K562 (cell line): ENCODE measurements at regions not wholly inside any gene's neighbourhood (a gene's known extent, or its start where the extent isn't known, plus 50 kb on each side); places are given as distances from the start of the nearest gene placed in this dataset.

Experiments used
- CTCF ChIP-seq, 3 experiments: IDR thresholded peaks in 2 of 3; conservative IDR thresholded peaks in 1 of 3; 2 replicates each; pipeline ENCODE4 v1.5.1; 2011 to 2012; ENCODE audit warnings: low read length in 3 of 3, mild to moderate bottlenecking in 3 of 3, control low read depth in 2 of 3, improper control_type of control experiment in 1 of 3, inconsistent platforms in 1 of 3, low read depth in 1 of 3, mixed read lengths in 1 of 3, moderate library complexity in 1 of 3; ENCODE audit not compliant: insufficient read depth in 2 of 3
- DLX4 ChIP-seq: fragments of 250-450 bp; sonication (Bioruptor Pico); IDR thresholded peaks from 2 replicates; pipeline ENCODE4 v1.6.1; 2021; ENCODE audit warnings: mild to moderate bottlenecking
- HMG20B ChIP-seq: fragments of 250-450 bp; sonication (Bioruptor Pico); IDR thresholded peaks from 2 replicates; pipeline ENCODE4 v1.5.0; 2021; ENCODE audit warnings: mild to moderate bottlenecking
- SP1 ChIP-seq: sonication (generic); formaldehyde crosslinking; IDR thresholded peaks from 2 replicates; pipeline ENCODE4 v1.8.1; 2022; ENCODE audit warnings: mild to moderate bottlenecking, missing genetic modification reagents
- ZNF124 ChIP-seq: sonication (generic); formaldehyde crosslinking; IDR thresholded peaks from 2 replicates; pipeline ENCODE4 v1.8.1; 2022; ENCODE audit warnings: missing genetic modification reagents
- ZNF347 ChIP-seq: fragments of 450-650 bp; formaldehyde crosslinking; IDR thresholded peaks from 2 replicates; pipeline ENCODE4 v1.4.0; 2020; ENCODE audit warnings: low read depth, mild to moderate bottlenecking, moderate library complexity
- ZZZ3 ChIP-seq: fragments of 450-650 bp; IDR thresholded peaks from 2 replicates; pipeline ENCODE4 v1.6.1; 2016; ENCODE audit warnings: antibody characterized with exemption, mild to moderate bottlenecking, moderate library complexity

- TF ChIP-seq ZNF124 (CRISPR knock-in tag) (no peak), HMG20B (CRISPR knock-in tag) (no peak), SP1 (CRISPR knock-in tag) (no peak), CTCF (IDR thresholded peaks at IDR 0.05 in 2 of 3, conservative IDR thresholded peaks at IDR 0.05 in 1 of 3; ENCODE audit: insufficient read depth in 2 of 3, low read depth in 1 of 3, low read length in 3 of 3) (no peak), ZZZ3 (no peak), DLX4 (CRISPR knock-in tag) (no peak), ZNF347 (CRISPR knock-in tag) (no peak)
Observed at GRCh38 chr1:208907790-208908189, 663.6 kb upstream of the PLXNA2 start.
